Vagina (tissue), 2 donors: ENCODE measurements at regions not wholly inside any gene's neighbourhood (a gene's known extent, or its start where the extent isn't known, plus 50 kb on each side); places are given as distances from the start of the nearest gene placed in this dataset.

Source experiments
- DNase-seq, 2 donors: peaks; one replicate each; pipeline ENCODE4 v3.0.0-alpha.2; 2017; ENCODE audit errors: extremely low spot score in 2 of 2
- H3K27ac ChIP-seq: fragments of 200-600 bp; sonication (generic); one replicate; pipeline ENCODE4 v1.5.1; 2019
- H3K27me3 ChIP-seq: fragments of 200-600 bp; sonication (generic); one replicate; pipeline ENCODE4 v1.5.1; 2019
- H3K36me3 ChIP-seq, 2 donors: fragments of 200-600 bp; sonication (generic); one replicate each; pipeline ENCODE4 v1.5.1; 2017 to 2019
- H3K4me1 ChIP-seq: fragments of 200-600 bp; sonication (generic); one replicate; pipeline ENCODE4 v1.5.1; 2019
- H3K4me3 ChIP-seq, 2 donors: fragments of 200-600 bp; sonication (generic); 1 replicate in 1 of 2; 2 replicates in 1 of 2; pipeline ENCODE4 v1.5.1; 2016 to 2019
- H3K9me3 ChIP-seq: fragments of 200-600 bp; sonication (generic); one replicate; pipeline ENCODE4 v1.5.1; 2019
- POLR2A ChIP-seq, 2 donors: fragments of 450-650 bp; IDR thresholded peaks; one replicate each; pipeline ENCODE4 v1.6.1; 2017; ENCODE audit warnings: antibody characterized with exemption in 2 of 2, mild to moderate bottlenecking in 2 of 2, moderate library complexity in 2 of 2
- POLR2AphosphoS5 ChIP-seq, 2 donors: sonication (generic); formaldehyde crosslinking; IDR thresholded peaks; one replicate each; pipeline ENCODE4 v1.9.0; 2017; ENCODE audit warnings: antibody characterized with exemption in 2 of 2, mild to moderate bottlenecking in 2 of 2, low read depth in 1 of 2; ENCODE audit not compliant: insufficient read depth in 1 of 2
- intact Hi-C: fragments of 100-400 bp; cut with DNase I; formaldehyde crosslinking; loops from one replicate; pipeline ENCODE4 v1.15.1; 2023
- TF ChIP-seq, protein P1 (sequence below), 3 experiments: fragments of 450-650 bp in 2 of 3; fragments of 200-600 bp in 1 of 3; sonication (generic) in 1 of 3; IDR thresholded peaks; one replicate each; pipeline ENCODE4 v1.5.1; 2017 to 2019; ENCODE audit warnings: antibody characterized with exemption in 3 of 3, mild to moderate bottlenecking in 2 of 3, moderate library complexity in 2 of 3

DNA sequence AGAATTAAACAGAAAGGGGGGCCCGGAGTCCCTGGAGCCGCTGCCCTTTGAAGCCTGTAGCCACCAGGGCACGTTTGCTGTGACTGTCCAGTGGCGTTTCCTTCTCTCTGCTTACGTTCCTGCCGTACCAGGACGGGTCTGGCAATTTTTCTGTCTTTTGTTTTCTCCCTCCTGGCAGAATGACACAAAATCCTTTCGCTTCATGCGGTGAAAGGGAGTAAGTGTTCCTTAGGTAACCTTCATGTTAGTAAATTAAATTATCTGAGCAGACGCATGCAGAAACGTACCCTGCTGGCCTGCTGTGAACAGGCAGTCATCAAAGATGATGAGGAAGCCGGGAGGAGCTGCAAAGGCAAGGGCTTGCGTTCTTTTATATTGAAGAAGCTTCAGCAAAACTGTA lies 299.3 kb upstream of the ARGLU1 start:
- DNase-seq, result no peak
- intact Hi-C loops, result no loop called here
- peaks cover 4% of the 10 kb centered on the region for H3K4me1 ChIP-seq
- H3K27ac ChIP-seq, result no peak overlapping the region
- H3K4me3 ChIP-seq, result peak overlapping the region; percentile 28 to 39
- no peaks in the 10 kb centered on the region for H3K9me3 ChIP-seq
- no peaks in the 10 kb centered on the region for H3K27me3 ChIP-seq
- H3K36me3 ChIP-seq, result no peaks in the 10 kb centered on the region
- TF ChIP-seq, protein P1, sequence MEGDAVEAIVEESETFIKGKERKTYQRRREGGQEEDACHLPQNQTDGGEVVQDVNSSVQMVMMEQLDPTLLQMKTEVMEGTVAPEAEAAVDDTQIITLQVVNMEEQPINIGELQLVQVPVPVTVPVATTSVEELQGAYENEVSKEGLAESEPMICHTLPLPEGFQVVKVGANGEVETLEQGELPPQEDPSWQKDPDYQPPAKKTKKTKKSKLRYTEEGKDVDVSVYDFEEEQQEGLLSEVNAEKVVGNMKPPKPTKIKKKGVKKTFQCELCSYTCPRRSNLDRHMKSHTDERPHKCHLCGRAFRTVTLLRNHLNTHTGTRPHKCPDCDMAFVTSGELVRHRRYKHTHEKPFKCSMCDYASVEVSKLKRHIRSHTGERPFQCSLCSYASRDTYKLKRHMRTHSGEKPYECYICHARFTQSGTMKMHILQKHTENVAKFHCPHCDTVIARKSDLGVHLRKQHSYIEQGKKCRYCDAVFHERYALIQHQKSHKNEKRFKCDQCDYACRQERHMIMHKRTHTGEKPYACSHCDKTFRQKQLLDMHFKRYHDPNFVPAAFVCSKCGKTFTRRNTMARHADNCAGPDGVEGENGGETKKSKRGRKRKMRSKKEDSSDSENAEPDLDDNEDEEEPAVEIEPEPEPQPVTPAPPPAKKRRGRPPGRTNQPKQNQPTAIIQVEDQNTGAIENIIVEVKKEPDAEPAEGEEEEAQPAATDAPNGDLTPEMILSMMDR (IDR thresholded peaks at IDR 0.05), result no peak
- no peak for TF ChIP-seq POLR2A (IDR thresholded peaks at IDR 0.05)
- TF ChIP-seq POLR2AphosphoS5 (IDR thresholded peaks at IDR 0.05; ENCODE audit: insufficient read depth in 1 of 2, low read depth in 1 of 2), result no peak

DNA sequence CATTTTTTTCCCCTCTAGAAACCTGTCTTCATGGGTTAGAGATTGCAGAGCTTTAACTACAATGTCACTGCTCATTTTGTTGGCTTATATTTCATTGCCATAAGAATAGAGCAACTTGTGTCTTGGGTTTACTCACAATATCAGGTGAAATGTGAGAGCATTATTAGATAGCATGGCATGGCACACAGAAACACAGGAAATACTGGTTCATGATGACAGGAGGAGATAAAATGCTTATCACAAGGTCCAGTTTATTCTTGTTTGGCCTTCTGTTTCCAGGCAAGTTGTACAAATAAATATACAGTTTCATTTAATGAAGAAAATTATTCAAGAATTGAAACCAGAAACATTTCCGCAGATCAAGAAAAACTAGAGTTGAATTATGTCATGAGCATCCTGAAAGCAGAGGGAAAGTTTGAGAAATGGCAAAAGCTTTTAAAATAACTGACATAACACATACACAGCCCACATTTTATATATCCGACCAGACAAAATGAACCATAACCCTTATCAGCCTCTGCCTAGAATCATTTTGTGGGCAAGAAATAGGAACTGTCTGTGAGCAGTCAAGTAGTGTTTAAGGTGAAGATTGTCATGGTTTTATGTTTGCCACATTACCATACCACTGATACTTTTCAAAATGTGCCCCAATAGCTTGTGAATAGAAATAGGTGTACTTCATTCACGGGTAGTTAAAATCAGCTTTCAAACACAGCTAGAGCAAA lies 297.9 kb upstream of the ARGLU1 start:
- no peak overlapping the region for H3K27ac ChIP-seq
- H3K27me3 ChIP-seq, result no peaks in the 10 kb centered on the region
- H3K9me3 ChIP-seq, result no peaks in the 10 kb centered on the region
- peaks cover 4% of the 10 kb centered on the region for H3K4me1 ChIP-seq
- intact Hi-C loops, result no loop called here
- no peak for DNase-seq
- H3K4me3 ChIP-seq, result no peak overlapping the region
- TF ChIP-seq, protein P1 (IDR thresholded peaks at IDR 0.05), result no peak
- TF ChIP-seq POLR2AphosphoS5 (IDR thresholded peaks at IDR 0.05; ENCODE audit: insufficient read depth in 1 of 2, low read depth in 1 of 2) (no peak), POLR2A (IDR thresholded peaks at IDR 0.05) (no peak)
- no peaks in the 10 kb centered on the region for H3K36me3 ChIP-seq

DNA sequence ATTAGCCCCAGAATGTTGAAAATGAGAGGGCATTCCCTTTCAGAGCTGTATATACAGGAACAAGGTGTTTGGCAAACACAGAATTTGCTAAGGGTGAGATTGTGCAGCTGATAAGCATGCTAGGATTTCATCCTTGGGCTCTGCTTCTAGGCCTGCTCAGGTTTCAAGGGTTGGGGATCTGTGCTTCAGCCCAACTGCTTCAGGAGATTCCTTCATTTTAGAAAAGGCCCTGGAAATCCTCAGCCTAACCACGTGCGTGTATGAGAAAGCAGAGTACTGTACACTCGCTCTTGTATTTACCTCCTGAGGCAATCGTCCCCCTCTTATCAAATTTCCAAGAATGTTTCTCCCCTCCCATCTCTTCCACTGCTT lies 291.6 kb upstream of the ARGLU1 start:
- TF ChIP-seq, protein P1 (IDR thresholded peaks at IDR 0.05), result no peak
- no peak for TF ChIP-seq POLR2AphosphoS5 (IDR thresholded peaks at IDR 0.05; ENCODE audit: insufficient read depth in 1 of 2, low read depth in 1 of 2)
- TF ChIP-seq POLR2A (IDR thresholded peaks at IDR 0.05), result no peak
- DNase-seq, result no peak
- no peaks in the 10 kb centered on the region for H3K9me3 ChIP-seq
- H3K27ac ChIP-seq, result no peak overlapping the region
- no peaks in the 10 kb centered on the region for H3K4me1 ChIP-seq
- intact Hi-C loops, result no loop called here
- H3K4me3 ChIP-seq, result no peak overlapping the region
- no peaks in the 10 kb centered on the region for H3K27me3 ChIP-seq
- H3K36me3 ChIP-seq, result no peaks in the 10 kb centered on the region

DNA sequence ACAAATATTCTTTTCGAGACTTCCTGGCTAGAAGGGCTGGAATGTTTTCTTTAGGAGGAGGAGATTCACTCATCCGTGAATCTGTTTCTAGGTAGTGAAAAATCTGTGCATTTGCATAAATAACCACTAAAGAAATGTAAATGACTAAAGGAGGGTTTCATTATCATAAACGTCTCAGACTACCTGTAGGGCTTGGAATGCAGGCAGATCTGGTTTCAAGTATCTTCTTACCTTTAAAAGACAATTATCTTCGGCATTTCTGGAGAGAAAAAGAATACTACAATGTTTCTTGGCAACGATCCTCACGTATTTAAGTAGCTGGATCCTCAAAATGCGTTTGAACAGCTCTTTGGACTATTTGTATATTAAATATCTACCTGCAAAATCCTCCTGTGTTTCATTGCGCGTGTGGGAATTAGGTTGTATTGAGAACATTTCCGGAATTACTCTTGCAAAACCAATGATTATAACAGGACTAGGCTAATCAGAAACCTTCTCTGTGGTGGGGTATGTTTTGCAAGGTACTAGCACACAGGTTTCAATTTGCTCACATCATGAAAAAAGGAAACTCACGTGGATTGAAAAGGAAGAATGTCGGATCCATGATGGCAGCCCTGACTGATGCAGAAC lies 291.1 kb upstream of the ARGLU1 start:
- no peak overlapping the region for H3K4me3 ChIP-seq
- no peak overlapping the region for H3K27ac ChIP-seq
- H3K27me3 ChIP-seq, result no peaks in the 10 kb centered on the region
- no peak for TF ChIP-seq POLR2AphosphoS5 (IDR thresholded peaks at IDR 0.05; ENCODE audit: insufficient read depth in 1 of 2, low read depth in 1 of 2)
- no peaks in the 10 kb centered on the region for H3K36me3 ChIP-seq
- H3K9me3 ChIP-seq, result no peaks in the 10 kb centered on the region
- intact Hi-C loops, result no loop called here
- no peaks in the 10 kb centered on the region for H3K4me1 ChIP-seq
- no peak for DNase-seq

DNA sequence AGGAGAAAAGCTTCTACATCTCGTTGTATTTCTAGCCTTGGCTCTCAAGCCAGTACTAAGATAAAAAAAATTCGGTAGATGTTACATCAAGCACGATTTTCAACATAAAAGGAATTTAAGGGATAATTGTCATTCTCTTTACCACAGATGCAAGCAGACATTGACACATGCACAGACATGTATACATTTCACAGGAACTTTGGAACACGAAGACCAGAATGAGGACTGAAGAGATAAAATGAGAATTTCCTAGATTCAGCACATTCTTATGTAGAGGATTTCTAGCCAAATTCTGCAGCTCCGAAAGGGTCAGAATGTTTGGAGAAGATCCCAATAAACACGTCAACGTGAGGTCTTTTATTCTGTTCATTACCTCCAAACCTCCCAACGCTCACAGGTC lies 284.5 kb upstream of the ARGLU1 start:
- intact Hi-C loops, result no loop called here
- TF ChIP-seq, protein P1 (IDR thresholded peaks at IDR 0.05), result no peak
- TF ChIP-seq POLR2AphosphoS5 (IDR thresholded peaks at IDR 0.05; ENCODE audit: insufficient read depth in 1 of 2, low read depth in 1 of 2) (no peak), POLR2A (IDR thresholded peaks at IDR 0.05) (no peak)
- Histone ChIP-seq H3K27ac (no peak overlapping the region), H3K27me3 (no peaks in the 10 kb centered on the region), H3K9me3 (no peaks in the 10 kb centered on the region), H3K36me3 (no peaks in the 10 kb centered on the region), H3K4me1 (no peaks in the 10 kb centered on the region), H3K4me3 (no peak overlapping the region)
- DNase-seq, result no peak
